ENCODE measurements at regions not wholly inside any gene's neighbourhood (a gene's known extent, or its start where the extent isn't known, plus 50 kb on each side); places are given as distances from the start of the nearest gene placed in this dataset.

DNA sequence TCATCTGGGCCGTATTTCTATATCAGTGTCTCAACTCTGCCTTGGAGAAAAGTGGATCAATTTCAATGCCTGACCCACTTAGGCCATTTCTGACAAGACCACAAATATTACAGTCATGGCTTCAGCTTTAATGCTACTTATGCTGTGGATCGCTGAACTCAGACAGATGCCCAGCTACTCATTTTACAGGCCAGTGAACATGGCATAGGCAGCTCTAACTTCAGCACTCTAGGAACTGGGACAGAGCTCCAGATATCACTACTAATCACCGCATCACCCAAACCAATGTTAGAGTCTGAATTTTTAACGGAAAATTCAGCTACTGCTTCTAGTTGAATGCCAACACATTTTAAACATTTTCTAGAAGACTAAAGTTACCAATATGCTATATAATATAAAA, 809.6 kb upstream of the FRG1 start:
- ChIA-PET POLR2A (no interaction called here), CTCF (interaction anchor here (0.5 to 0.7 kb wide), 2 partner anchors 38 to 203 kb away, joined by 3 read pairs; no protein-coding TSS in a partner anchor)
- Histone ChIP-seq H3K36me3 (ENCODE audit: control insufficient read depth in 2 of 2, insufficient read depth in 1 of 2, low read length in 2 of 2) (no peaks in the 10 kb centered on the region), H3K4me1 (ENCODE audit: control insufficient read depth, insufficient read depth, low read length) (no peaks in the 10 kb centered on the region), H3K9me3 (ENCODE audit: control insufficient read depth, insufficient read depth, low read depth, low read length) (no peaks in the 10 kb centered on the region), H3K4me3 (ENCODE audit: low read depth, low read length) (no peak overlapping the region), H3K27ac (ENCODE audit: extremely low read depth, low read depth, low read length) (no peak overlapping the region)
- TF ChIP-seq ZNF624 (tag by site-specific recombination; IDR thresholded peaks at IDR 0.05) (no peak), ZNF404 (tag by site-specific recombination; IDR thresholded peaks at IDR 0.05) (no peak), SP7 (tag by site-specific recombination; IDR thresholded peaks at IDR 0.05) (no peak), BCL11A (tag by site-specific recombination; IDR thresholded peaks at IDR 0.05; ENCODE audit: low read depth) (no peak), GLI4 (tag by site-specific recombination; IDR thresholded peaks at IDR 0.05) (no peak), ZNF324 (tag by site-specific recombination; IDR thresholded peaks at IDR 0.05) (no peak), ZNF23 (tag by site-specific recombination; IDR thresholded peaks at IDR 0.05; ENCODE audit: borderline replicate concordance) (no peak), REPIN1 (tag by site-specific recombination; IDR thresholded peaks at IDR 0.05; ENCODE audit: low read depth) (no peak), YY2 (tag by site-specific recombination; IDR thresholded peaks at IDR 0.05) (no peak), ZBTB21 (tag by site-specific recombination; IDR thresholded peaks at IDR 0.05) (no peak), KLF10 (tag by site-specific recombination; IDR thresholded peaks at IDR 0.05) (no peak)
- TF ChIP-seq, protein P1, sequence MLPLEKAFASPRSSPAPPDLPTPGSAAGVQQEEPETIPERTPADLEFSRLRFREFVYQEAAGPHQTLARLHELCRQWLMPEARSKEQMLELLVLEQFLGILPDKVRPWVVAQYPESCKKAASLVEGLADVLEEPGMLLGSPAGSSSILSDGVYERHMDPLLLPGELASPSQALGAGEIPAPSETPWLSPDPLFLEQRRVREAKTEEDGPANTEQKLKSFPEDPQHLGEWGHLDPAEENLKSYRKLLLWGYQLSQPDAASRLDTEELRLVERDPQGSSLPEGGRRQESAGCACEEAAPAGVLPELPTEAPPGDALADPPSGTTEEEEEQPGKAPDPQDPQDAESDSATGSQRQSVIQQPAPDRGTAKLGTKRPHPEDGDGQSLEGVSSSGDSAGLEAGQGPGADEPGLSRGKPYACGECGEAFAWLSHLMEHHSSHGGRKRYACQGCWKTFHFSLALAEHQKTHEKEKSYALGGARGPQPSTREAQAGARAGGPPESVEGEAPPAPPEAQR (tag by site-specific recombination; IDR thresholded peaks at IDR 0.05) = no peak

DNA sequence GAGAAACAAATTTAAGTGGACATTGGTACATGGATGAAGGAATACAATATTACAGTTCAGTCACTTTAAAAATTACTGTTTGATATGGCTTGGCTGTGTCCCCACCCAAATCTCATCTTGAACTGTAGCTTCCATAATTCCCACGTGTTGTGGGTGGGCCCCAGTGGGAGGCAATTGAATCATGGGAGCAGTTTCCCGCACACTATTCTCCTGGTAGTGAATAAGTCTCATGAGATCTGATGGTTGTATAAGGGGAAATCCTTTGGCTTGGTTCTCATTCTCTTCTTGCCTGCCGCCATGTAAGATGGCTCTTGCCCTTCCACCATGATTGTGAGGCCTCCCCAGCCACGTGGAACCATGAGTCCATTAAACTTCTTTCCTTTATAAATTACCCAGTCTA, 804.2 kb upstream of the FRG1 start:
- Histone ChIP-seq H3K4me3 (ENCODE audit: low read depth, low read length) (no peak overlapping the region), H3K9me3 (ENCODE audit: control insufficient read depth, insufficient read depth, low read depth, low read length) (no peaks in the 10 kb centered on the region), H3K27ac (ENCODE audit: extremely low read depth, low read depth, low read length) (no peak overlapping the region), H3K36me3 (ENCODE audit: control insufficient read depth in 2 of 2, insufficient read depth in 1 of 2, low read length in 2 of 2) (no peaks in the 10 kb centered on the region), H3K4me1 (ENCODE audit: control insufficient read depth, insufficient read depth, low read length) (no peaks in the 10 kb centered on the region)
- ChIA-PET POLR2A (no interaction called here), CTCF (no interaction called here)
- TF ChIP-seq, protein P2, sequence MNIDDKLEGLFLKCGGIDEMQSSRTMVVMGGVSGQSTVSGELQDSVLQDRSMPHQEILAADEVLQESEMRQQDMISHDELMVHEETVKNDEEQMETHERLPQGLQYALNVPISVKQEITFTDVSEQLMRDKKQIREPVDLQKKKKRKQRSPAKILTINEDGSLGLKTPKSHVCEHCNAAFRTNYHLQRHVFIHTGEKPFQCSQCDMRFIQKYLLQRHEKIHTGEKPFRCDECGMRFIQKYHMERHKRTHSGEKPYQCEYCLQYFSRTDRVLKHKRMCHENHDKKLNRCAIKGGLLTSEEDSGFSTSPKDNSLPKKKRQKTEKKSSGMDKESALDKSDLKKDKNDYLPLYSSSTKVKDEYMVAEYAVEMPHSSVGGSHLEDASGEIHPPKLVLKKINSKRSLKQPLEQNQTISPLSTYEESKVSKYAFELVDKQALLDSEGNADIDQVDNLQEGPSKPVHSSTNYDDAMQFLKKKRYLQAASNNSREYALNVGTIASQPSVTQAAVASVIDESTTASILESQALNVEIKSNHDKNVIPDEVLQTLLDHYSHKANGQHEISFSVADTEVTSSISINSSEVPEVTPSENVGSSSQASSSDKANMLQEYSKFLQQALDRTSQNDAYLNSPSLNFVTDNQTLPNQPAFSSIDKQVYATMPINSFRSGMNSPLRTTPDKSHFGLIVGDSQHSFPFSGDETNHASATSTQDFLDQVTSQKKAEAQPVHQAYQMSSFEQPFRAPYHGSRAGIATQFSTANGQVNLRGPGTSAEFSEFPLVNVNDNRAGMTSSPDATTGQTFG (tag by site-specific recombination; IDR thresholded peaks at IDR 0.05; ENCODE audit: borderline replicate concordance) = no peak
- TF ChIP-seq ZNF837 (tag by site-specific recombination; IDR thresholded peaks at IDR 0.05) (no peak), ZNF10 (tag by site-specific recombination; IDR thresholded peaks at IDR 0.05) (no peak), ZNF521 (tag by site-specific recombination; IDR thresholded peaks at IDR 0.05) (no peak), ZNF391 (tag by site-specific recombination; IDR thresholded peaks at IDR 0.05; ENCODE audit: borderline replicate concordance, low read depth) (no peak), MYNN (tag by site-specific recombination; IDR thresholded peaks at IDR 0.05; ENCODE audit: borderline replicate concordance) (no peak), ZNF626 (tag by site-specific recombination; IDR thresholded peaks at IDR 0.05) (no peak), SALL2 (tag by site-specific recombination; IDR thresholded peaks at IDR 0.05; ENCODE audit: borderline replicate concordance) (no peak), ZNF138 (tag by site-specific recombination; IDR thresholded peaks at IDR 0.05; ENCODE audit: borderline replicate concordance) (no peak), ZBTB1 (tag by site-specific recombination; IDR thresholded peaks at IDR 0.05) (no peak), ZBTB48 (tag by site-specific recombination; IDR thresholded peaks at IDR 0.05) (no peak), SCRT1 (tag by site-specific recombination; IDR thresholded peaks at IDR 0.05; ENCODE audit: borderline replicate concordance) (no peak), ZNF174 (tag by site-specific recombination; IDR thresholded peaks at IDR 0.05) (no peak)
- TF ChIP-seq, protein P3, sequence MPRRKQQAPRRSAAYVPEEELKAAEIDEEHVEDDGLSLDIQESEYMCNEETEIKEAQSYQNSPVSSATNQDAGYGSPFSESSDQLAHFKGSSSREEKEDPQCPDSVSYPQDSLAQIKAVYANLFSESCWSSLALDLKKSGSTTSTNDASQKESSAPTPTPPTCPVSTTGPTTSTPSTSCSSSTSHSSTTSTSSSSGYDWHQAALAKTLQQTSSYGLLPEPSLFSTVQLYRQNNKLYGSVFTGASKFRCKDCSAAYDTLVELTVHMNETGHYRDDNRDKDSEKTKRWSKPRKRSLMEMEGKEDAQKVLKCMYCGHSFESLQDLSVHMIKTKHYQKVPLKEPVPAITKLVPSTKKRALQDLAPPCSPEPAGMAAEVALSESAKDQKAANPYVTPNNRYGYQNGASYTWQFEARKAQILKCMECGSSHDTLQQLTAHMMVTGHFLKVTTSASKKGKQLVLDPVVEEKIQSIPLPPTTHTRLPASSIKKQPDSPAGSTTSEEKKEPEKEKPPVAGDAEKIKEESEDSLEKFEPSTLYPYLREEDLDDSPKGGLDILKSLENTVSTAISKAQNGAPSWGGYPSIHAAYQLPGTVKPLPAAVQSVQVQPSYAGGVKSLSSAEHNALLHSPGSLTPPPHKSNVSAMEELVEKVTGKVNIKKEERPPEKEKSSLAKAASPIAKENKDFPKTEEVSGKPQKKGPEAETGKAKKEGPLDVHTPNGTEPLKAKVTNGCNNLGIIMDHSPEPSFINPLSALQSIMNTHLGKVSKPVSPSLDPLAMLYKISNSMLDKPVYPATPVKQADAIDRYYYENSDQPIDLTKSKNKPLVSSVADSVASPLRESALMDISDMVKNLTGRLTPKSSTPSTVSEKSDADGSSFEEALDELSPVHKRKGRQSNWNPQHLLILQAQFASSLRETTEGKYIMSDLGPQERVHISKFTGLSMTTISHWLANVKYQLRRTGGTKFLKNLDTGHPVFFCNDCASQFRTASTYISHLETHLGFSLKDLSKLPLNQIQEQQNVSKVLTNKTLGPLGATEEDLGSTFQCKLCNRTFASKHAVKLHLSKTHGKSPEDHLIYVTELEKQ (tag by site-specific recombination; IDR thresholded peaks at IDR 0.05; ENCODE audit: borderline replicate concordance) = no peak
- TF ChIP-seq, protein P4, sequence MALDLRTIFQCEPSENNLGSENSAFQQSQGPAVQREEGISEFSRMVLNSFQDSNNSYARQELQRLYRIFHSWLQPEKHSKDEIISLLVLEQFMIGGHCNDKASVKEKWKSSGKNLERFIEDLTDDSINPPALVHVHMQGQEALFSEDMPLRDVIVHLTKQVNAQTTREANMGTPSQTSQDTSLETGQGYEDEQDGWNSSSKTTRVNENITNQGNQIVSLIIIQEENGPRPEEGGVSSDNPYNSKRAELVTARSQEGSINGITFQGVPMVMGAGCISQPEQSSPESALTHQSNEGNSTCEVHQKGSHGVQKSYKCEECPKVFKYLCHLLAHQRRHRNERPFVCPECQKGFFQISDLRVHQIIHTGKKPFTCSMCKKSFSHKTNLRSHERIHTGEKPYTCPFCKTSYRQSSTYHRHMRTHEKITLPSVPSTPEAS (tag by site-specific recombination; IDR thresholded peaks at IDR 0.05) = no peak
